Erythroblast (primary cell): ENCODE measurements at regions not wholly inside any gene's neighbourhood (a gene's known extent, or its start where the extent isn't known, plus 50 kb on each side); places are given as distances from the start of the nearest gene placed in this dataset.

ENCODE experiments used
- DNase-seq, 2 experiments: peaks; one replicate each; lab custom pipeline; 2025; lab: John Stamatoyannopoulos, UW
- GATA1 ChIP-seq: IDR thresholded peaks from 2 replicates; pipeline ENCODE4 v1.6.1; 2011; ENCODE audit warnings: low read depth, mild to moderate bottlenecking, control low read depth, low read length, moderate library complexity
- POLR2A ChIP-seq: IDR thresholded peaks from 2 replicates; pipeline ENCODE4 v1.6.1; 2011; ENCODE audit warnings: mild to moderate bottlenecking, low read length

GRCh38 chr6:163844357-163844756, 429.8 kb downstream of the QKI start:
- TF ChIP-seq GATA1, result no peak
- TF ChIP-seq POLR2A, result no peak
- DNase-seq, result no peak

- TF ChIP-seq POLR2A, result no peak
- no peak for TF ChIP-seq GATA1
- DNase-seq, result no peak
Observed at GRCh38 chr6:163843218-163843617, 428.7 kb downstream of the QKI start.

DNA sequence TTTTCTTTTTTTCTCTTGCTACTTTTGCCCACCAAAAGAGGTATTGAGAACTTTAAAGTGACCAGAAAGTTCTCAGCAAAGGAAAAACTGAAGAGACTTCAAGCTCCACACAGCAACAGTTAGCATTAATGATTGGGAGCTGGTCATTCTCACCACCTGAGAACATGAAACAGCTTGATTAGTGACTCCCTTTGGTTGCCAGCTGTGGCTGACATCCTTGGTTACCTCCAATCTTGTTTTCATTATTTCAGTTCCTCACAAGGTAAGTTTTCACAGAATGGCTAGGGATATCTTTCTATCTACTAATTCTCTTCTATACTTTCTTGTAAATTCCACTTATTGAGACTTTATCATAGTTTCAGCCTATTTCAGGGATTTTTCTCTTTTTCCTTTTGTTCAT, 427.9 kb downstream of the QKI start:
- TF ChIP-seq GATA1, result no peak
- TF ChIP-seq POLR2A, result no peak
- no peak for DNase-seq

DNA sequence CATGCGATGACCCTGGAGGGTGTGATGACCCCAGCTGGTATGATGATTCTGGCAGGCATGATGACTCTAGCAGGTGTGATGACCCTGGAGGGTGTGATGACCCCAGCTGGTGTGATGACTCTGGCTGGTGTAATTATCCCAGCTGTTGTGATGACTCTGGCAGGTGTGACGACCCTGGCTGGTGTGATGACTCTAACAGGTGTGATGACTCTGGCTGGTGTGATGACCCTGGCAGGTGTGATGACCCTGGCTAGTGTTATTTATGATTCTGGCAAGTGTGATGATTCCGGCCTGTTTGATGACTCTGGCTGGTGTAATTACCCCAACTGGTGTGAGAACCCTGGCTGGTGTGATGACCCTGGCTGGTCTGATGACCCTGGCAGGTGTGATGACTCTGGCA, 427.2 kb downstream of the QKI start:
- no peak for TF ChIP-seq POLR2A
- no peak for TF ChIP-seq GATA1
- DNase-seq, result no peak

- TF ChIP-seq POLR2A, result no peak
- TF ChIP-seq GATA1, result no peak
- no peak for DNase-seq
Observed at GRCh38 chr6:163841326-163841725, 426.8 kb downstream of the QKI start.

DNA sequence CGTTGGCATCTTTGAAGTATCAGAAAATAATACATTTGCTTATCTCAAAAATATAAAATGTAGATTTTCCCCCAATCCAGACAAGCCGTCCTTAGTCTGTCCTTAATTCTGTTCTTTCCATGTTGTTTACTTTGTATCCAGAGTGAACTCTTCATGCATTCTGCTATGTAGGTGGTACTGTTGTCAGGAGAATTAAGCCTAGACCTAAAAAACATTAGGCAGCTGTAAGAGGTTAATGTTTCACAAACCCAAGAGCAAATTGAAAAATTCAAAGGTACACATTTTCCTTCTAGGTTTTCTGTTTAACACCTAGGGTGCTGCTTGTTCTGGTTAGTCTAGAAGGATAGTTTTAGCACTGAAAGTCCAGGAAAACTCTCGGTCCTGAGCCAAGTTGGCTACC, 426.4 kb downstream of the QKI start:
- TF ChIP-seq POLR2A (no peak), GATA1 (no peak)
- no peak for DNase-seq

GRCh38 chr6:163839296-163839695, 424.8 kb downstream of the QKI start:
- DNase-seq, result no peak
- TF ChIP-seq GATA1 (no peak), POLR2A (no peak)

DNA sequence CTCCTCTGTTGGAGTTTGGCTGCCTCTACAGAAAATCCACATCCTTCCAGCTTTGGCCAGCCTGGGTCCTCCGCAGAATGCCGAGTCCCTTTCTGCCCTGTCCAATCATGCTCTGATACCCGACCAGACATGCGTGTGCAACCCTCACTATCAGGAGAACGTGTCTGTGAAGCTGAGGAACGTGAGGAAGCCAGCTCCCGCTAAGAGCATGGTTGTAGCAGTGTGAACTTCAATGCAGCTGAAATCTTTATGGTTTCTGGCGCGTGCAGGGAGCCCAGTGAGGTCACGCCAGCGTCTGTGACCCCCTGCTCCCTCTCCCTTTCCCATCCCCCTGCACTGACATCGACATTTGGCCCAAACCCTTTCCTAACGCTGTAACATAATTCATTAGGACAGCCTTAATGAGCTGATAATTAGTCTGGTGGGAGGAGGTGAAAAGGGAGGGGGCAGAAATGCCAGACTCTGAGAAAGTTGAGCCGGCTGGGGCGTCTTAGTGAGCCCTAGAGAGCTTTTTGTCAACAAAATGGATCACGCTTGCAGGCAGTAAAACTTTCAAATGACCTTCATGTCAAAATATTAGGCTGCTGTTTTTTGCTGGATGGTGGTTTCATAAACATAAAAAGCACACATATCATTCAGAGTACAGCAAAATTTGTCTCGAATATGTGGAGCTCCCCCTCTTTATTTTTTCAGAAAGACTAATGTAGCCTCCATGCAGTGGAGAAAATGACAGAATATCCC, 423.3 kb downstream of the QKI start:
- TF ChIP-seq POLR2A, result no peak
- no peak for TF ChIP-seq GATA1

DNA sequence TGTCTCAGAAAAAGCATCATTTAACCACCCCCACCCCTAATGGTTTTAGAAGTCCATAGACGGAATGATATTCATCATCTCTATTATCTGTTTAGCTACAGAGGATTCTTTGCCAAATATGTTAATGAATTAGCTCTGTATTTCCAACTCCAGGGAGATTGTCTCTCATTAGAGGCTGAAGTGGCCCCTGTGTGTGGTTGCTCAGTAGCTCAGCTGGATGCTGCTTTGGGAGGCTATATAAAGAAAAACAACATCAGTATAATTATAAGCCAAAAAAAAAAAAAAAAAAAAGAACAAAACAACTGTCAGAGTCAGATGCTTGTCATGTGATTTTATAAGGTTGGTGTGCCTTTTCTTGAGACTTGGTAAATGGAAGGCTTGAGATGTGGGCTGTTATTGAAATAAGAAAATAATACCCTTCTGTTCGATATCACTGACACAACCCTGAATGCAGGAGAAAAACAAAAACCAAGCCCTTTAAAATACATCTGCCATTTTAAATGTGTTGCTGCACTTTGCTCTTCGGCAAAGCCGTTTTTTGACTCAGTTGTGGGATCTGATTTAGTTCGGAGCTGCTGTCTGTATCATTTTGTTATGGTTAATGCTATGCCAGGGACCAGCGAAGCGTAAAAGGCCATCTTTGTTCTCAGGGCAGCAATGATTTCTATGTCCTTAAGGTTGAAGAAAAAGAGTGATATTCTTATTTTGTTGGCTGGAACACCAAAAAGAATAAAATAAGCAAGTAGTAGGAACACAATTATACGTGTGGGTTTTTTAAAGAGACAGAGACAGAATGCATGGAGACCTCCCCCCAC, 422.6 kb downstream of the QKI start:
- no peak for TF ChIP-seq GATA1
- no peak for TF ChIP-seq POLR2A

More for the DNA sequence above, 423.3 kb downstream of the QKI start:
- peak; percentile 20 to 39 for DNase-seq

DNA sequence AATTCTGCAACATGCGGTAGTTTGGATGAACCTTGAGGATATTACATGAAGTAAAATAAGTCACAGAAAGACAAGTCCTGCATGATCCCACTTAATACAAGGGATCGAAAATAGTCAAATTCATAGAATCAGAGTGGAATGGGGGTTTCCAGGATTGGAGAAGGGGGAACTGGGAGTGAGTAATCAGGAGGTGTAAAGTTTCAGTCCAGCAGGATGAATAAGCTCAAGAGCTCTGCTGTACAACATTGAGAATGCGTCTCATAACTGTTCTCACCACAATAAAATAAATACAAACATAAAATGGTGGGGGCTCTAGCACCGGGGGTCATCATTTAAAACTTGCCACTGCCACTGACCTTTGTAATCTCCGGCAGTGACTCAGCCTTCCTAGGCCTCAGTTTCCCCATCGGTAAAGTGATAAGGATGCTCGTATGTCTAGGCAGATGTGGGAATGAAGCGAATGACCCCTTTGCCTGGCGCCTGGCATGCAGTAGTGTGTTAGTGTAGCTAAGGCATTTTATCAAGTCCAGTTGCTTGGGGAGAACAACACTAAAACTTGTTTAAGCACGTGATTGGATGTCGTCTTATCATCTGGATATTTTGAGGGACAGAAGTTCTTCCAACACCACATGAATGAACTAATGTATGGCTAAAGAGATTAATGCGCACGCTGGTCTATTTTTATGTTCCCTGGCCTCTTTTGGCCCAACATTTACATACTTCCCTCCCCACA, 421.1 kb downstream of the QKI start:
- no peak for TF ChIP-seq POLR2A
- no peak for TF ChIP-seq GATA1
- no peak for DNase-seq

More for the DNA sequence above, 422.6 kb downstream of the QKI start:
- DNase-seq, result no peak

DNA sequence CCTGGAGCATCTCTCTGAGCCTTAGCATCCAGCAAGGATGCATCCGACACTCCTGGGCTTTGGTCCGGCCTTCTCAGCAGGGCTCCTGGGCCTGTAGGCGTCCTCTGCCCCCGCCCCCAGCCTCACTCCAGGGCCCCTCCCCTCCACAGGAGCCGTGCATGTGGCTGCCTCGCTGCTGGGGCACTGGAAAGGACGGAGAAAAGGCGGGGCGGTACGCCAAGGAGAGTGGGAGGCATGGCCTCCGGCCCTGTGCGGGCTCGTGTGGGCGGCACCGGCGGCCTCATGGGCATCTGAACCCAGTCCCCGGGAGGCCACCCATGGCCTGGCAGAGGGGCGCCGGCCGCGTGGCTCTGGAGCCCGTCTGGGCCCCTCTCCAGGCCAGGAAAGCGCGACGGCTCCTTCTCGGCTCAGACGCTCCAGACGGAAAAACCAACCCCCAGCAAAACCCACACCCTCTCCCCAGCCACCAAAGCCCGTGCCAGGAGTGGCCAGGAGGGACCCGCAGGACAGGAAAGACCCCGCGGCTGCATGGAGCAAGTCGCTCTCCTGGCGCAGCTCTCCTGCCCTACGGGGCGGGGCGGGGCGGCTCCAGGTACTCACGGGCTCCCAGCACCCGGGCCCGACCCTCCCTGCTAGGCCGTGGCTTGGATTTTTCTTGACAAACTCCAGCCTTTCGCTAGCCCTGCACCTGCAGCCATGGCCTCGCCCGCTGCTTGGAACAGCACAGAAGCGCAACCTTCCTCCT, 419.9 kb downstream of the QKI start:
- DNase-seq, result no peak
- no peak for TF ChIP-seq GATA1

DNA sequence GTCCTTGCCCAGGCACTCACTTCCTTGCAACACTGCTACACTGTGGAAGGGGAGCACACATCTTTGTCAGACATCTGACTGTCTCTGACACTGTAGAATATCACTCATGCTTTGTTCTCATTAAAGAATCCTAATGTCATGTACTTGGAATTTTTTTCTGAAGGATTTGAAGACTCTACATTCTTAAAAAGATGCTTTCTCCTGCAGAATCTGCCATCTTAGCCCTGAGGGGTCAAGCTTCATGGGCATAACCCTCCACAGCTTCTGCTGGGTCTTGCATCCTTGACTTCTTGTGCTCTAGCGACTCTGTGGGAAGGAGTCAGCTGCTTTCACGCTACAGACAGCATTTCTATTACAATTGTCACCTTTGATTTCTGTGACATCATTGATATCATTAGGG, 417.2 kb downstream of the QKI start:
- TF ChIP-seq POLR2A (no peak), GATA1 (no peak)
- no peak for DNase-seq

GRCh38 chr6:163830641-163831040, 416.1 kb downstream of the QKI start:
- TF ChIP-seq POLR2A, result no peak
- TF ChIP-seq GATA1, result no peak
- DNase-seq, result no peak
